ENCODE measurements at regions not wholly inside any gene's neighbourhood (a gene's known extent, or its start where the extent isn't known, plus 50 kb on each side); places are given as distances from the start of the nearest gene placed in this dataset.
"Not testable (repeated sequence)": the region's sequence is repeated elsewhere in the genome, so short reads cannot be mapped to it uniquely, and the experiment has no call there.

GRCh38 chr7:106344211-106344610 is 59.4 kb upstream of the NAMPT start:
- no peak for DNase-seq (ENCODE audit: low read depth)

- DNase-seq (ENCODE audit: low read depth), result not testable (repeated sequence)
These were observed 57.3 kb upstream of the NAMPT start for GRCh38 chr7:106342049-106342448.

GRCh38 chr7:106340247-106340596 is 55.4 kb upstream of the NAMPT start:
- DNase-seq (ENCODE audit: low read depth), result not testable (repeated sequence)

GRCh38 chr7:106339513-106340246 is 54.9 kb upstream of the NAMPT start:
- no peak for DNase-seq (ENCODE audit: low read depth)

DNA sequence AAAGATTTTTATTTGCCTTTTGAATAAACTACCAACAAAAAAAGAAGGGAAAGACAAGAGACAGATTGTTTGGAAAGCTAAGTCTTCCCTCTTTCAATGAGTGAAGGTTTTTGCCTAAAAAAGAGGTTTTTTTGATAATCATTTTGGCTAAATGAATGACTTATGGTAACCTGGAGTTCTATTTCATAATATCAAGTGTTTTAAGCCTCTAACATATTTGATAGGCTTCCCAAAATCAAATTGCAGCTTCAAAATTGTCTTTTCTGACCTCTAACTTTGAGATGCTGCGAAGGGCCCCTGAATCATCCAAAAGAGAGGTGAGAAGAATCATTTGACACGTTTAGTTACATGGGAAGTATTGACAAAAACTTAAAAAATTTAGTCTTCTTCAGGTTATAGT is 53.0 kb upstream of the NAMPT start:
- DNase-seq (ENCODE audit: low read depth), result no peak

GRCh38 chr7:106335814-106336213 is 51.0 kb upstream of the NAMPT start:
- DNase-seq (ENCODE audit: low read depth), result no peak

All from stimulated activated CD8-positive, alpha-beta memory T cell treated with anti-CD3 and anti-CD28 coated beads, Interleukin-12 subunit alpha, Interleukin-12 subunit beta, amount 100 ng/mL, for 1 hour (primary cell).